RKO (cell line): ENCODE measurements at regions not wholly inside any gene's neighbourhood (a gene's known extent, or its start where the extent isn't known, plus 50 kb on each side); places are given as distances from the start of the nearest gene placed in this dataset.
A peak's percentile ranks its signal among the peaks of the same experiment; 100 is the strongest.
"Not testable (repeated sequence)": the region's sequence is repeated elsewhere in the genome, so short reads cannot be mapped to it uniquely, and the experiment has no call there.

ENCODE experiments used
- DNase-seq: peaks from one replicate; pipeline ENCODE4 v3.0.0-alpha.2; 2016; ENCODE audit warnings: low spot score

- DNase-seq: no peak
Measured at GRCh38 chr1:189538271-189538670, 939.4 kb downstream of the BRINP3 start.

GRCh38 chr1:189550498-189550897 is 927.2 kb downstream of the BRINP3 start:
- DNase-seq: no peak

GRCh38 chr1:189563784-189564183 is 913.9 kb downstream of the BRINP3 start:
- no peak for DNase-seq

- DNase-seq: no peak
Measured at GRCh38 chr1:189567890-189568289, 909.8 kb downstream of the BRINP3 start.

- DNase-seq: no peak
Measured at GRCh38 chr1:189596197-189596596, 881.5 kb downstream of the BRINP3 start.

GRCh38 chr1:189597083-189597482 is 880.6 kb downstream of the BRINP3 start:
- no peak for DNase-seq

GRCh38 chr1:189605226-189605625 is 872.4 kb downstream of the BRINP3 start:
- no peak for DNase-seq

- DNase-seq: no peak
Measured at GRCh38 chr1:189606047-189606446, 871.6 kb downstream of the BRINP3 start.

- DNase-seq: peak; percentile 45
Measured at GRCh38 chr1:189606795-189607476, 870.7 kb downstream of the BRINP3 start.

GRCh38 chr1:189607477-189608096 is 870.1 kb downstream of the BRINP3 start:
- no peak for DNase-seq

- DNase-seq: peak; percentile 63
Measured at GRCh38 chr1:189609167-189609566, 868.5 kb downstream of the BRINP3 start.

- peak; percentile 50 for DNase-seq
Measured at GRCh38 chr1:189616893-189617292, 860.8 kb downstream of the BRINP3 start.

GRCh38 chr1:189619682-189620332 is 857.9 kb downstream of the BRINP3 start:
- DNase-seq: peak; percentile 88

- DNase-seq: no peak
Measured at GRCh38 chr1:189620471-189620870, 857.2 kb downstream of the BRINP3 start.

- no peak for DNase-seq
Measured at GRCh38 chr1:189623336-189623735, 854.3 kb downstream of the BRINP3 start.

- DNase-seq: no peak
Measured at GRCh38 chr1:189627427-189627826, 850.2 kb downstream of the BRINP3 start.

- DNase-seq: no peak
Measured at GRCh38 chr1:189628857-189629256, 848.8 kb downstream of the BRINP3 start.

- no peak for DNase-seq
Measured at GRCh38 chr1:189633658-189634057, 844.0 kb downstream of the BRINP3 start.

- DNase-seq: no peak
Measured at GRCh38 chr1:189637041-189637440, 840.6 kb downstream of the BRINP3 start.

- not testable (repeated sequence) for DNase-seq
Measured at GRCh38 chr1:189644156-189644555, 833.5 kb downstream of the BRINP3 start.

- DNase-seq: no peak
Measured at GRCh38 chr1:189644970-189645369, 832.7 kb downstream of the BRINP3 start.

- DNase-seq: no peak
Measured at GRCh38 chr1:189646066-189646465, 831.6 kb downstream of the BRINP3 start.

- peak; percentile 30 for DNase-seq
Measured at GRCh38 chr1:189654906-189655305, 822.8 kb downstream of the BRINP3 start.
